GM12874 (cell line): ENCODE measurements at regions not wholly inside any gene's neighbourhood (a gene's known extent, or its start where the extent isn't known, plus 50 kb on each side); places are given as distances from the start of the nearest gene placed in this dataset.

ENCODE experiments used
- TF ChIP-seq, protein P1 (sequence below): IDR thresholded peaks from 2 replicates; pipeline ENCODE4 v1.5.1; 2011; ENCODE audit warnings: low read depth, mild to moderate bottlenecking, control low read depth, low read length, moderate library complexity; ENCODE audit not compliant: insufficient read depth

DNA sequence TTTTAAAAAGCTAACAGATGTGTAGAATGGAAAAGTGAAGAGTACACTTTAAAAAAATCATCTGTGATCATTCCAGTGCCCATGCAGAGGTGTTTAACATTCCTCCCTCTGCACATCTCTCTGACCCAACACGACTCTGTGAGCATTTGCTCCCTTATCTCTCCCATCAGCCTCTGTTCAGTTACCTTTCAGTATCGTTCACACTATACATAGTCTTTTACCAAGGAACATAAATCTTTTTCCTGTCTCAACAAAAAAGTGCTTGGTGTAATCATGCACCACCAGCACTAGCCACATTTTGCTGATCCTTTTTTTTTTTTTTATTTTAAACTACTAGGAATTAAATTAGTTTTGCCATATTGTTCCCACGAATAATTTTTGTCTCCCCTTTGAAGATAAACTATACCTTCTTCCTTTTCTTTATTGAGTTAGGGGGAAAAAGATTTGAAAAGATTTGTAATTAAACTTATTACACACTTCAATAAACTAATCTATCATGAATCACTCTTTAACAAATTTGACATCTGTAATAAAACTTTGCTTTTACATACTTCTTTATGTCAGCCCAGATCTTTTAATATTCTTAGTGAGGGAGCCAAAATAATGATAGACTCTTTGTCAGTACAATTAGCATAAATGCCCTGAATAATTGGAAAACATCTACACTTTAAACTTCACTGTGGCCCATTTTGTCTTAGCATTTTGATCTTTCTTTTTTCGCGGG, 489.8 kb upstream of the FANCL start:
- TF ChIP-seq, protein P1, sequence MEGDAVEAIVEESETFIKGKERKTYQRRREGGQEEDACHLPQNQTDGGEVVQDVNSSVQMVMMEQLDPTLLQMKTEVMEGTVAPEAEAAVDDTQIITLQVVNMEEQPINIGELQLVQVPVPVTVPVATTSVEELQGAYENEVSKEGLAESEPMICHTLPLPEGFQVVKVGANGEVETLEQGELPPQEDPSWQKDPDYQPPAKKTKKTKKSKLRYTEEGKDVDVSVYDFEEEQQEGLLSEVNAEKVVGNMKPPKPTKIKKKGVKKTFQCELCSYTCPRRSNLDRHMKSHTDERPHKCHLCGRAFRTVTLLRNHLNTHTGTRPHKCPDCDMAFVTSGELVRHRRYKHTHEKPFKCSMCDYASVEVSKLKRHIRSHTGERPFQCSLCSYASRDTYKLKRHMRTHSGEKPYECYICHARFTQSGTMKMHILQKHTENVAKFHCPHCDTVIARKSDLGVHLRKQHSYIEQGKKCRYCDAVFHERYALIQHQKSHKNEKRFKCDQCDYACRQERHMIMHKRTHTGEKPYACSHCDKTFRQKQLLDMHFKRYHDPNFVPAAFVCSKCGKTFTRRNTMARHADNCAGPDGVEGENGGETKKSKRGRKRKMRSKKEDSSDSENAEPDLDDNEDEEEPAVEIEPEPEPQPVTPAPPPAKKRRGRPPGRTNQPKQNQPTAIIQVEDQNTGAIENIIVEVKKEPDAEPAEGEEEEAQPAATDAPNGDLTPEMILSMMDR, result no peak

DNA sequence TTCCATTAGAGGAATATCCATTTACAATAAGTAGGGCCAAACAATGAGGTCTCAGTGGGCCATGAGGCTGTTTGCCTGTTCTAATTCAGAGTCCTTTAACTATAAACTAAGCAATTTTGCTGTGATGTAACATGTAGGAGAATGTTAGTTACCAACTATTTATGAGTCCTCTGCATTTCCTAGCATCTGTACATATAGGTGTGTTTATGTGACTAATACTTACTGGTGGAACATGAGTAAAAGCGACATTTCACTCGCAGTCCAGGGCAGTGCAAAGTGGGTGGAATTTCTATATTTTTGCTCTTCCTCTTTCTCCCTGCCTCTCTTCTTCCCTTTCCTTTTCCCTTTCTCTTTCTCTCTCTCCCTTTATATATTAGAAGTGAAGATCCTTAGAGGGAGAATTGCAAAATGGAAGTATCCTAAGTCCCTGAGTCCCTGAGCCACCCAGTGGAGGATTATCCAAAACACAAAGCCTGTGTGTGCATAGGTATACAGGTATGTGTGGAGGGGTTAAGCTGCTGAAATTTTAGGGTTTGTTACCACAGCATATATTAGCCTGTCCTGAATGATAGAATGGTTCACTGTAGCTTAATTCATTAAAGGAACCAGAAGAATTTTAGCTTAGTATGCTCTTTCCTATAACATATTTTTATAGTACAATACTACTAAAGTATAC, 487.0 kb upstream of the FANCL start:
- TF ChIP-seq, protein P1, result no peak

DNA sequence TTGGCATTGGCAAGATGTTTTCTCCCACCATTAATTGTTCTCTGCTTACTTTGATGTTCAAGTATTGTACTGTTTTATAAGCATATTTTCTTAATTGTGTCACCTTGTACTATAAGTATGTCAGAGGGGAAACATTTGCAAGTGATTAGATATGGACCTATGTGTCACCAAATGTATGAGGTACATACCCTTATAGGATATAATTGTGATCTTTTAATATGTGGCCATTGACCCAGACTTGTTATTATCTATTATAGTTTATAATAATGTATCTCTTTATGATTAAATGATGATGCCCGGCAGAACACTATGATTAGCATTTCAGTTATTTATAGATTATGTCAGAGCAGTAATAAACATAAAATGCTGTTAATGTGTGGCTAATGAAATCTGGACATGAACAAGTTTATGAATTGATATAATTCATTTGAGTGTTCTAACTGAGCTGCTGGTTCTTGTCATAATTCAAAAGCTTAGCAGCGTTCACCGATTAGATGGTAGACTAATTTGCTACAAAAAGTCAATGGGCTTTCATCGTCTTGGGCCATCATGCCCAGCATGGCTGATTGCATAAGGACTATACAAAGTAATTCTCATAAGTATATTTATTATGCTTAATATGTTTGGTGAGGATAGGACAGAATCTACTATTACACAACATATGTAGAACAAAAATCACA, 480.9 kb upstream of the FANCL start:
- TF ChIP-seq, protein P1, result no peak

DNA sequence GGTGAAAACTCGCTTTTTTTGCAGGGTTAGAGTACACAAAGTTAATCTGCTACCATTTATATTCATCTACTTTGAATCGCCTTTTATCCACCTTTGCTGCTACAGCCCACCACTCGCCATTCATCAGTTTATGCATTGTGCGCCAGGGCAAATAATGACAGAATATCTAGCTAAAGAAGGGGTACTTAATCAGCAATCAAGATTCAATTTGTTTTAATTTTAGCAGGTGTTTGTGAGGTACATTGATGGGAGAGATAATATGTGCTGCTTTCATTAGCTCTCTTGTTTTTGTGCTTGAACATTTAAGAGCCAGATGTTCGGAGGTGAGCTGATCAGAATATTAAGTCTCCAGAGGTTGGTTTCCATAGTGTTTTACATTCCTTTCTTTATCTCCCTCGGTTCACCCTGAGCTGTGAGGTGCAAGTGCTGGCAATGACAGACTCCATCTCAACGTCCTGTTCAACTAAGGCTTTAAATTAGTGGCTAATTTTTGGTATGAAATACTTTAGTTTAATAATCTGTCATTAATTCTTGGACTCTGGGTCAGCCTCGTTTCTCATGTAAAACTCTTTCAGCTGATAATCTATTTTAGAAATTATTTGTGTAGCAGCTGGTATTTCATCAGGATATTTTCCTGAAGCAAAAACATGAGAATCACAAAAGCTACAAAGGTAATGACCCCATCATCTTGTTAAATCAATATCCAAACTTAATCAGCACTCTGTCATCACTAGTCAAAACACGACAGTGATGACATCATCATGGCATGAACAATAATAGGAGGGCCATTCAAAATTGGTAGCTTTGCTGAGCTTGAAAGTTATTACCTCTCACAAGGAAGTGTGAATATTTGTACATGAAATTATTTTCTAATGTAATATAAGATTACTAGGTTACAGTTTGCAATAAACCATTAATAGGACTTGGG, 479.9 kb upstream of the FANCL start:
- TF ChIP-seq, protein P1, result no peak

DNA sequence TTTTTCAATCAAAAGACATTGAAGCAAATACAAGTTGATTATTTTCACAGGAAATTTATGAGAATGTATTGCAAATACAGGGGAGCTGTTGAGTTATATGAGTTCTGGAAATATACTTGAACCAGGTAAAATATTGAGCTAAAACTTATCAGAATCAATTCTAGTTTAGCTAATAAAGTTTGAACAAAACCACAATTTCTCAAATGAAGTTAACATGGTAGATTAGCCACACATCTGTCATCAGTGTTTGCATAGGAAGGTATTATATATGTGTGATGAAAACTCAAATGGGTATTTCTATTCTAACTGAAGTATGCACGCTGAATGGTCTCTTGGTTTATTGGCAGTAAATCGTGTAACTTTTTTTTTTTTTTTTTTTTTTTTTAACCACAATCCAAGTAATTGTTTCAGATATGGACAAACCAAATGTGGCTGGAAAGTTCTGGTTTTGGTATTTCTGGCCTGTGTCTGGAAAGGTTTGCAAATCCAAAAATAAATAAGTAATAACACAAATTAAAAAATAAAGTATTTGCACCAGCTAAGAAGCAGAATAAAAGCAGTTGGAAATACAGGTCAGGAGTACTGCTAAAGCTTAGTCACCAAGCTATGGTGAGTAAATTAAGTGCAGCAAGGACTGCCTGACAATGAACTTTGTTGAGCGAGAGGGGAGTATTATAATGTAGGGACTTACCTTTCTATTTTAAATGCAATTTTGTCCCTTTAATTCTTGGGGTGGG, 479.1 kb upstream of the FANCL start:
- TF ChIP-seq, protein P1, result no peak

DNA sequence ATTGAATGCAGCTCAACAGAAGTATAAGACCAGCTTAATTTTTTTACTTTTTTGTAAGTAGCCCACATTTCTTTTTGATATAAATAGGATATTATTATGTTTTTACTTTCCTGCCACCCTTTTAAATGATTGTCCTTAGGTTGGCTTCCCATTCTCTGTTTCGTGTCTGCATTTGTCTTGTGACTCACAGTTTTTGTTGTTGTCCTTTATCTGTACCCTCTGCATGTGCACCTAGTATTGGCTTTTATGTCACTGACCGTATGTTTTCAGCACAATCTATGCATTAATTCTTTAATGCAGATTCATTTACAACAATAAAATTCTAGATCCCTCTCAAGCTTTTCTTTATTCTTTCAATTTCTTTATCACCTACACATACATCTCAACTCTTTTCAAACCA, 474.2 kb upstream of the FANCL start:
- TF ChIP-seq, protein P1, result no peak
